Stimulated activated CD8-positive, alpha-beta memory T cell treated with anti-CD3 and anti-CD28 coated beads, Interleukin-12 subunit alpha, Interleukin-12 subunit beta, amount 100 ng/mL, for 24 hours (primary cell): ENCODE measurements at regions not wholly inside any gene's neighbourhood (a gene's known extent, or its start where the extent isn't known, plus 50 kb on each side); places are given as distances from the start of the nearest gene placed in this dataset.
"Not testable (repeated sequence)": the region's sequence is repeated elsewhere in the genome, so short reads cannot be mapped to it uniquely, and the experiment has no call there.

Experiments
- DNase-seq: peaks from one replicate; pipeline ENCODE4 v3.0.0-alpha.2; 2020; ENCODE audit errors: extremely low read depth

DNA sequence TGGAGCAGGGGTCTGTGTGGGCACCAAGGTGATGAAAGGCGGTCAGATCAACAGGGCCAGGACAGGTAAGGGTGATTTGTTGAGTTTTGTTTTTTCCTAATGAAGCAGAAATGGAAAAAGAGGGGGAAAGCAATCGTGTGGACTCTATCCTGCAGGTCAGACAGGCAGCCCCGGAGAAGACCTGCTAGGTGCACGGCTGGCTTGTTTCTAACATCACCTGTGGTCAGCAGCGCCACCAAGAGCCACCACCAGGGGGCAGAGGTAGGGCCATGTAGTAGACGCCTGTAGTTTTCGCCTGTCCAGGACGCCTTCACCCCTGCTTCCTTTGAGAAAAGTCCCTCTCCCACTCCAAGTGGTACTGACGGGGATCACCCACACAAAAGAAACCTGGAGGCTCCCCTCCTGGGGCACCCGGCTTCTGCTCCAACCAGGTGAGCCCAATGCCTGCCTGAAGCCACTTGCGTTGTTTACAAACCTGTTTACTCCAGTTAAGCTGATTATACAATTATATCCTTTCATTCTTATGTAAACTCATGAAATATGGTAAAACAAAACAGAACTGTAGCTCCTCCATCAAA lies 54.2 kb upstream of the SEC14L1 start:
- peak; percentile 53 for DNase-seq

DNA sequence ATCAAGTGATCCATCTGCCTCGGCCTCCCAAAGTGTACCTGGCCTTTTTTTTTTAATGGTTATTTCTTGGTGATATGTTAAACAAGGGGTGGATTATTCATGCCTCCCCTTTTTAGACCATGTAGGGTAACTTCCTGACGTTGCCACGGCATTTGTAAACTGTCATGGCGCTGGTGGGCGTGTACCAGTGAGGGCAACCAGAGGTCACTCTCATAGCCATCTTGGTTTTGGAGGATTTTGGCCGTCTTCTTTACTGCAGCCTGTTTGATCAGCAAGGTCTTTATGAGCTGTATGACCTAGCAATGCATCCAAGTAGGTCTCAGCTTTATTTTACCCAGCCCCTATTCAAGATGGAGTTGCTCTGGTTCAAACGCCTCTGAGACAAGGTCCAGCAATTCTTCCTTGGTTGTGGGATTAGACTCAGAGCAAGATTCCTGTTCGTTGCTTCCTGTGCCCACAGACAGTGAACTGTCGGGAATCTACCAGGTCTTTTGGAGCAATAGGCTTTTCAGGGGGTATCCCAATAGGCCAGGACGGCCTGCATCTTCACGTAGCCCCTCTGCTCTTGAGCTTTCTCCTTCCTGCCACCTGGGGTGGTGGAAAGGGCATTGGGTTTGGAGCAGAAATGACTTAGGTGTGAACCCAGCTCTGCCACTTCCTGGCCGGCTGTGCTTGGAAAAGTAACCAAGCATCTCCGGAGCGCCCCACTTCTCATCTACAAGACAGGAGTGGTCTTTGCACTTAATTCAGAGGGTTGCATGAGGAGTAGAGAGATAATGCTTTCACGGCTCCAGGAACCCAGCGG lies 52.9 kb upstream of the SEC14L1 start:
- no peak for DNase-seq

DNA sequence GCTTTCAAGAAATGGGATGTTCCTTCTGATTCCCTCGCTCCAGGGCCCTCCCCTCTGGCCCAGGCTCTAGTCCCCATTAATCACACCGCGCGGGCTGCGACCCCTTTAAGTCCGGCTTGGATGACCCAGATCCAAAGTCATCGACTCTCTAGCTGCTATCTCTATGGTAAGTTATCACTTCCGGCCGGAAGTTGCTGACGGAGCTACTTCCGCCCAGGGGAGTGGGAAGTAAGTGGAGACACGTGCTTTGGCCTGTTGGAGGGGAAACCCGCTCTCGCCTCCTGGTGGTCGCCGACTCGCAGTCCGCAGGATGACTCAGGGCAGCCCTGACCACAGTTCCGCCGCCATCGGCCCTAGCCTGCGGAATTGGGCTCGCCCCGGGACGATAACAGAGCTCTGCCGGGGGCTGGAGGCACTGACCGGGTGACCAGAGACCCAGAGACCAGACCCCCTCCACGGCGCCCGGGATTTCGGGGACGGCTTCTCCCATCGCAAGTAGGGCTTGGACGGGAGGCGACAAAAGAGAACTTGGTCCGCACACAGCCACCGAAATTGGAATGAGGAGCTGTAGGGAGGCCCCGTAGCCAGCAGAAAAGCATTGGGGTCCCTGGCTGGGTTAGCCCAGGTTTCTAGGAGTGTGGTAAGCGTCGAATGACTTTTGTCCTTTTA lies 52.2 kb upstream of the SEC14L1 start:
- DNase-seq, result peak; percentile 71

DNA sequence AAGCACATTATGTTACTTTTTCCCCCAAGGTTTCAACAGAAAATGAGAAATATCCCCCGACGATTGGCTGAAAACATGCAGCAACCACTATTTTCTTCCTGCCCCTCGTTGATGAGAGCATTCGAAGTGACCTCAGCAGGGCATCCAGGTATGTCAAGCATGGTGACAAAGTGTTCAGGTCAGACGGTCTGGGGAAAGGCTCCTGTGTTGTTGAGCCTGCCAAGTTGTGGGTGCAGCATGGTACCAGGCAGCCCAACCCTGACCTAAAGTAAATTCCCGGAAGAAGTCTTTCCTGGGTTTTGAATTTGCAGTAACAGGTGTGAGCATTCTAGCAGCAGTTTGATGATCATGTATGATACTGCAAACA lies 51.7 kb upstream of the SEC14L1 start:
- DNase-seq, result no peak

DNA sequence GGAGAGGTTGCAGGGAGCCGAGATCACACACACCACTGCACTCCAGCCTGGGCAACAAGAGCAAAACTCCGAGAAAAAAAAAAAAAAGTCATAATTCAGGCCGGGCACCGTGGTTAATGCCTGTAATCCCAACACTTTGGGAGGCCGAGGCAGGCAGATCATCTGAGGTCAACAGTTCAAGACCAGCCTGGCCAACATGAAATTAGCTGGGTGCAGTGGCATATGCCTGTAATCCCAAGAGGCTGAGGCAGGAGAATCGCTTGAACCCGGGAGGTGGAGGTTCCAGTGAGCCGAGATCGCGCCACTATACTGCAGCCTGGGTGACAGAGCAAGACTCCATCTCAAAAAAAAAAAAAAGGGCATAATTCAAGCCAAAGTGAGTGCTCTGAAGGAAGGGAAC lies 50.8 kb upstream of the SEC14L1 start:
- DNase-seq, result not testable (repeated sequence)

DNA sequence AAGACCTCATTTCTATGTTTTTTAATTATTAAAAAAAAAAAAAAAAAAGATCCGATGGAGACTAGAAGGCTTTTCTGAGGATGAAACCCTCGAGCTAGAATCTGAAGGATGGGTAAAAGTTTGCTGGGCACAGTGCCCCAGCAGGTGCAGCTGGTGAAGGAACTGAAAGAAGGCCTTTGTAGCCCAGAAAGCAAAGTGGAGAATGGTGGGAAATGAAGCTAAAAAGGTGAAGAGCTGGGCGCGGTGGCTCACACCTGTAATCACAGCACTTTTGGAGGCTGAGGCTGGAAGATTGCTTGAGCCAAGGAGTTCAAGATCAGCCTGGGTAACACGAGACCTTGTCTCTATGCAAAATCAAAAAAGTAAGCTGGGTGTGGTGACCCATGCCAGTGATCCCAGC lies 50.3 kb upstream of the SEC14L1 start:
- no peak for DNase-seq
